HG03095 (cell line): ENCODE measurements at regions not wholly inside any gene's neighbourhood (a gene's known extent, or its start where the extent isn't known, plus 50 kb on each side); places are given as distances from the start of the nearest gene placed in this dataset.

Experiments used
- ATAC-seq: cut with Tn5 transposase; IDR thresholded peaks from one replicate; pipeline ENCODE4 v1.9.1; 2021; ENCODE audit warnings: moderate library complexity; ENCODE audit not compliant: unreplicated experiment

DNA sequence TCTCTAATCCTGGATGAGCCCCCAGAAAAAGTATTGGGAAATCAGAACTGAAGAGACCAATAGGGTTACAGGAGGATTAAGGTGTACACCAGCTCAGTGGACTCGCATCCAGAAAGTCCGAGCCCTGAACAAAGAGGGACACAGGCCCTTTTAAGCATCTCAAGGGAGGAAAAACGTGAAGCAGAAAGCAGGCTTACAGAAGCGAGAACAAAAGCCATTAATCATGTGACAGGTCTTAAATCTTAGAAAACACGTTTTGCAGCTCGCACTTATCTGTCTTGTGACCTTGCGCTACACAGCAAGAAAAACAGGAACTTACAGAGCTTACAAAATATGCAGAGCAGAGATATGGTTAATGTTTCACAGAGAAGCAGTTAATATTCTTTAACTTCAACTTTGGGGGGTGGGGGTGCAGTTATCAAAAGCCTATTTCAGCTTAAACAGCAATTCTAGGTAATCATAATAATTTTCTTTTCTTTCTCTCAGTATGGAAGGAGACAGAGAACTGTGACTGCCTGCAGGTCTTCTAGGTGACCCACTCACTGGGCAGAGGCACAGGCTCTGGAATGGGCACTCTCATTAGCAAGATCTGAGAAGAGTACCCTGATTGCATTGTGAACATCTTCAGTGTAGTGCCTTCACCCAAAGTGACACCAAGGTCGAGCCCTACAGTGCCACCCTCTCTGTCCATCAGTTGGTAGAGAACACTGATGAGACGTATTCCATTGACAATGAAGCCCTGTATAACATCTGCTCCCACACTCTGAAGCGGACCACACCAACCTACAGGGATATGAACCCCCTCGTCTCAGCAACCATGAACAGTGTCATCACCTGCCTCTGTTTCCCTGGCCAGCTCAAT is 65.0 kb upstream of the MOCS1 start:
- ATAC-seq: no peak

GRCh38 chr6:39998126-39998525 is 63.9 kb upstream of the MOCS1 start:
- ATAC-seq: no peak

DNA sequence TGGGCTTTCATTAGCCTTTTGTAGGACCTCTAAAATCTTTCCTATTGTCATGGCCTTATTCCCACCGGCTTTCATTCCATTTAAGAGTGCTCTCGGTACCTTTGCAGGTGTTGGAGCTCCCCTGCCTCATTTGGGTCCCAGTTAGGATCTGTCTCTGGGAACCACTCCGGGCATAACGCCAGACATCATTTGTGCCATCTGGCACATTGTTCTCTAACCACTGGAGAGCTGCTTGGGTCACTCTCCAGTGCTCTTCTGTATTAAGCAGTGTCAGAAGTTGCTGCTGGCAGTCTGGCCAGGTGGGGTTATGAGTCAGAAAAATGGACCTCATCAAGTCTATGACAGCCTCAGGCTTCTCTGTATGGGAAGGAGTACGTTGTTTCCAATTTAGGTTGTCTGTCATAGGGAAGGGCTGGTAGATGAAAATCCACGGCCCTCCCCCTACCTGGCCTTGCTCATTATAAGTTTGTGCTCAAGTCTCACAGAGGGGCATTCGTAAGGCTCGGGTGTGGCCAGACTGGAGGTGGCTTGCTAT is 62.9 kb upstream of the MOCS1 start:
- no peak for ATAC-seq

DNA sequence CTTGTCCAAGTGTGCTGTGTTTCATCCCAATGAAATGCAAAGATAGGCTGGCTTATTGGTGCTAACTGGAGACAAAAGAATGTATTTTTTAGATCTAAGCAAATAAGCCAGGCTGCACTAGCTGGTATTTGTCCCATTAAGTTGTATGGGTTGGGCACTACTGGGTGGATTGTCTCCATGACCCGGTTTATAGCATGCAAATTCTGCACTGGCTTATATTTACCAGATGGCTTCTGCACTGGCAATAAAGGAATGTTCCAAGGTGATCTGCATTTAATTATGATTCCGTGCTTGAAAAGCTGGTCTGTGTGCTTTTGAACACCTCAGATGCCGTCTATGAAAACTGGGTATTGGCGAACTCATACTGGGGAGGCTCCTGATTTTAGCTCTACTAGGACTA is 61.4 kb upstream of the MOCS1 start:
- no peak for ATAC-seq

DNA sequence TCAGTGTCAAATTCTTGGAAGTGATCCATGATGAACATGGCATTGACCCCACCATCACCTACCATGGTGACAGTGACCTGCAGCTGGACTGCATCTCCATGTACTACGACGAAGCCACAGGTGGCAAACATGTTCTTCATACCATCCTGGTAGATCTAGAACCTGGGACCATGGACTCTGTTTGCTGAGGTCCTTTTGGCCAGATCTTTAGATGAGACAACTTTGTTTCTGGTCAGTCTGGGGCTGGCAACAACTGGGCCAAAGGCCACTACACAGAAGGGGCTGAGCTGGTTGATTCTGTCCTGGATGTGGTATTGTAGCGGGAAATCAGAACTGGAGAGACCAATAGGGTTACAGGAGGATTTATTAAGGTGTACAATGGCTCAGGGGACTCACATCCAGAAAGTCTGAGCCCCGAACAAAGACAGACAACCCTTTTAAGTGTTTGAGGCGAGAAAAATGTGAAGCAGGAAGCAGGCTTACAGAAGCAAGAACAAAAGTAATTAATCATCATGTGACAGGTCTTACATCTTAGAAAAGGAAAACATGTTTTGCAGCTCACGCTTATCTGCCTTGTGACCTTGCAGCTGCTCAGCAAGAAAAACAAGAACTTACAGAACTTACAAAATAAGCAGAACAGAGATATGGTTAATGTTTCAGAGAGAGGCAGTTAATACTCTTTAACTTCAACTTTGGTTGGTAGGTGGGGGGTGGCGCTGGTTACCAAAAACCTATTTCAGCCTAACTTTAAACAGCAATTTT is 58.8 kb upstream of the MOCS1 start:
- ATAC-seq: no peak
